ENCODE measurements at regions not wholly inside any gene's neighbourhood (a gene's known extent, or its start where the extent isn't known, plus 50 kb on each side); places are given as distances from the start of the nearest gene placed in this dataset.

- Histone ChIP-seq H3K36me3 (peaks cover 7% of the 10 kb centered on the region), H3K4me3 (no peak overlapping the region), H3K27me3 (no peaks in the 10 kb centered on the region), H3K79me2 (ENCODE audit: low read depth) (no peaks in the 10 kb centered on the region), H3K9ac (no peak overlapping the region), H3F3A (ENCODE audit: low read depth) (no peaks in the 10 kb centered on the region), H2AFZ (replicated peaks) (no peak overlapping the region), H4K20me1 (ENCODE audit: low read depth) (no peaks in the 10 kb centered on the region), H3K4me2 (no peak overlapping the region), H3K9me3 (ENCODE audit: low read depth) (peaks cover 10% of the 10 kb centered on the region), H3K27ac (no peak overlapping the region), H3K4me1 (peaks cover 3% of the 10 kb centered on the region)
- Mint-ChIP-seq H3K4me3 (no peak overlapping the region), H3K4me1 (peaks cover 5% of the 10 kb centered on the region), H3K36me3 (no peaks in the 10 kb centered on the region), H3K9me3 (peaks cover 20% of the 10 kb centered on the region), H3K27ac (no peak overlapping the region), H3K27me3 (ENCODE audit: insufficient read depth, low read depth) (no peaks in the 10 kb centered on the region)
- DNase-seq (ENCODE audit: low spot score), result no peak
- no peak for TF ChIP-seq EZH2 (IDR thresholded peaks at IDR 0.05)
- no peak for TF ChIP-seq EZH2phosphoT487 (IDR thresholded peaks at IDR 0.05)
- TF ChIP-seq, protein P1, sequence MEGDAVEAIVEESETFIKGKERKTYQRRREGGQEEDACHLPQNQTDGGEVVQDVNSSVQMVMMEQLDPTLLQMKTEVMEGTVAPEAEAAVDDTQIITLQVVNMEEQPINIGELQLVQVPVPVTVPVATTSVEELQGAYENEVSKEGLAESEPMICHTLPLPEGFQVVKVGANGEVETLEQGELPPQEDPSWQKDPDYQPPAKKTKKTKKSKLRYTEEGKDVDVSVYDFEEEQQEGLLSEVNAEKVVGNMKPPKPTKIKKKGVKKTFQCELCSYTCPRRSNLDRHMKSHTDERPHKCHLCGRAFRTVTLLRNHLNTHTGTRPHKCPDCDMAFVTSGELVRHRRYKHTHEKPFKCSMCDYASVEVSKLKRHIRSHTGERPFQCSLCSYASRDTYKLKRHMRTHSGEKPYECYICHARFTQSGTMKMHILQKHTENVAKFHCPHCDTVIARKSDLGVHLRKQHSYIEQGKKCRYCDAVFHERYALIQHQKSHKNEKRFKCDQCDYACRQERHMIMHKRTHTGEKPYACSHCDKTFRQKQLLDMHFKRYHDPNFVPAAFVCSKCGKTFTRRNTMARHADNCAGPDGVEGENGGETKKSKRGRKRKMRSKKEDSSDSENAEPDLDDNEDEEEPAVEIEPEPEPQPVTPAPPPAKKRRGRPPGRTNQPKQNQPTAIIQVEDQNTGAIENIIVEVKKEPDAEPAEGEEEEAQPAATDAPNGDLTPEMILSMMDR (IDR thresholded peaks at IDR 0.05), result no peak
Observed at GRCh38 chr17:14901376-14901775, 363.8 kb downstream of the PMP22 start.

GRCh38 chr17:14886200-14886739 is 378.9 kb downstream of the PMP22 start:
- no peak overlapping the region for H3K4me3 ChIP-seq
- H4K20me1 ChIP-seq (ENCODE audit: low read depth), result no peaks in the 10 kb centered on the region
- H2AFZ ChIP-seq (replicated peaks), result no peak overlapping the region
- no peak overlapping the region for H3K27ac ChIP-seq
- H3K27me3 ChIP-seq, result no peaks in the 10 kb centered on the region
- H3K36me3 ChIP-seq, result no peaks in the 10 kb centered on the region
- Mint-ChIP-seq H3K27me3 (ENCODE audit: insufficient read depth, low read depth) (peaks cover 7% of the 10 kb centered on the region), H3K4me3 (no peak overlapping the region), H3K27ac (no peak overlapping the region), H3K36me3 (peaks cover 12% of the 10 kb centered on the region), H3K9me3 (peaks cover 54% of the 10 kb centered on the region), H3K4me1 (no peaks in the 10 kb centered on the region)
- TF ChIP-seq, protein P1 (IDR thresholded peaks at IDR 0.05), result peak; percentile 51
- TF ChIP-seq EZH2 (IDR thresholded peaks at IDR 0.05), result no peak
- peaks cover 12% of the 10 kb centered on the region for H3K9me3 ChIP-seq (ENCODE audit: low read depth)
- no peaks in the 10 kb centered on the region for H3K79me2 ChIP-seq (ENCODE audit: low read depth)
- no peak overlapping the region for H3K9ac ChIP-seq
- H3F3A ChIP-seq (ENCODE audit: low read depth), result no peaks in the 10 kb centered on the region
- peaks cover 7% of the 10 kb centered on the region for H3K4me1 ChIP-seq
- no peak overlapping the region for H3K4me2 ChIP-seq
- DNase-seq (ENCODE audit: low spot score), result peak; percentile 28

- Histone ChIP-seq H3K27ac (no peak overlapping the region), H3K27me3 (no peaks in the 10 kb centered on the region), H3K4me1 (no peaks in the 10 kb centered on the region), H3K4me3 (no peak overlapping the region), H4K20me1 (ENCODE audit: low read depth) (no peaks in the 10 kb centered on the region), H3K79me2 (ENCODE audit: low read depth) (no peaks in the 10 kb centered on the region), H3K9me3 (ENCODE audit: low read depth) (no peaks in the 10 kb centered on the region), H3K4me2 (no peak overlapping the region), H2AFZ (replicated peaks) (no peak overlapping the region), H3F3A (ENCODE audit: low read depth) (no peaks in the 10 kb centered on the region), H3K36me3 (no peaks in the 10 kb centered on the region), H3K9ac (no peak overlapping the region)
- H3K4me1 Mint-ChIP-seq, result no peaks in the 10 kb centered on the region
- no peak overlapping the region for H3K27ac Mint-ChIP-seq
- peaks cover 10% of the 10 kb centered on the region for H3K36me3 Mint-ChIP-seq
- DNase-seq (ENCODE audit: low spot score), result no peak
- TF ChIP-seq EZH2 (IDR thresholded peaks at IDR 0.05) (no peak), EZH2phosphoT487 (IDR thresholded peaks at IDR 0.05) (no peak)
- TF ChIP-seq, protein P1 (IDR thresholded peaks at IDR 0.05), result no peak
- H3K27me3 Mint-ChIP-seq (ENCODE audit: insufficient read depth, low read depth), result peaks cover 9% of the 10 kb centered on the region
- no peak overlapping the region for H3K4me3 Mint-ChIP-seq
- H3K9me3 Mint-ChIP-seq, result peaks cover 56% of the 10 kb centered on the region
Observed at GRCh38 chr17:14882131-14882530, 383.0 kb downstream of the PMP22 start.
